Neural cell (in vitro differentiated cells): ENCODE measurements at regions not wholly inside any gene's neighbourhood (a gene's known extent, or its start where the extent isn't known, plus 50 kb on each side); places are given as distances from the start of the nearest gene placed in this dataset.

ENCODE experiments used
- H2AFZ ChIP-seq: fragments of 200-600, 300-800 bp; sonication (generic), shearing (Covaris generic); 2 replicates; pipeline ENCODE4 v1.6.0; 2014; ENCODE audit warnings: low read depth, mild to moderate bottlenecking, antibody characterized with exemption, low read length, moderate library complexity
- H3F3A ChIP-seq: fragments of 200-600 bp; shearing (Covaris generic); 2 replicates; pipeline ENCODE4 v1.6.1; 2016; ENCODE audit warnings: mild to moderate bottlenecking, moderate library complexity, mixed read lengths, antibody characterized with exemption, low read length; ENCODE audit not compliant: insufficient read depth, poor library complexity, severe bottlenecking
- H3K27ac ChIP-seq: fragments of 200-600, 300-800 bp; sonication (generic), shearing (Covaris generic); 2 replicates; pipeline ENCODE4 v1.5.1; 2014; ENCODE audit warnings: mild to moderate bottlenecking, low read length, moderate library complexity
- H3K27me3 ChIP-seq: fragments of 300-800, 200-600 bp; sonication (generic), shearing (Covaris generic); 2 replicates; pipeline ENCODE4 v1.6.0; 2014; ENCODE audit warnings: mild to moderate bottlenecking, low read depth, low read length, moderate library complexity; ENCODE audit not compliant: insufficient read depth
- H3K36me3 ChIP-seq: fragments of 300-800, 200-600 bp; sonication (generic), shearing (Covaris generic); 2 replicates; pipeline ENCODE4 v1.5.1; 2014; ENCODE audit warnings: mild to moderate bottlenecking, antibody characterized with exemption, low read length, moderate library complexity; ENCODE audit not compliant: insufficient read depth
- H3K4me2 ChIP-seq: fragments of 300-800, 200-600 bp; sonication (generic), shearing (Covaris generic); 2 replicates; pipeline ENCODE4 v1.6.0; 2014; ENCODE audit warnings: mild to moderate bottlenecking, low read length
- H3K4me3 ChIP-seq: fragments of 300-800, 200-600 bp; sonication (generic), shearing (Covaris generic); 2 replicates; pipeline ENCODE4 v1.5.1; 2014; ENCODE audit warnings: mild to moderate bottlenecking, low read length, moderate library complexity
- H3K79me2 ChIP-seq: fragments of 200-600 bp; shearing (Covaris generic); replicated peaks from 2 replicates; pipeline ENCODE4 v1.6.0; 2014; ENCODE audit warnings: mild to moderate bottlenecking, low read length, moderate library complexity; ENCODE audit not compliant: insufficient read depth
- H3K9ac ChIP-seq: fragments of 300-800, 200-600 bp; sonication (generic), shearing (Covaris generic); 2 replicates; pipeline ENCODE4 v1.6.1; 2016; ENCODE audit warnings: mild to moderate bottlenecking, low read length, mixed read lengths
- H3K9me2 ChIP-seq: fragments of 200-600 bp; shearing (Covaris generic); 2 replicates; pipeline ENCODE4 v1.6.1; 2016; ENCODE audit warnings: mild to moderate bottlenecking, low read length, mixed read lengths; ENCODE audit not compliant: insufficient read depth
- H3K9me3 ChIP-seq: fragments of 200-600, 300-800 bp; sonication (generic), shearing (Covaris generic); 2 replicates; pipeline ENCODE4 v1.6.1; 2016; ENCODE audit warnings: mild to moderate bottlenecking, mixed run types, low read length, moderate library complexity, mixed read lengths
- H4K20me1 ChIP-seq: fragments of 200-600 bp; shearing (Covaris generic); 2 replicates; pipeline ENCODE4 v1.6.1; 2016; ENCODE audit warnings: mild to moderate bottlenecking, mixed run types; ENCODE audit not compliant: insufficient read depth
- CTCF ChIP-seq: fragments of 450-650 bp; IDR thresholded peaks from 2 replicates; pipeline ENCODE4 v1.5.1; 2014; ENCODE audit warnings: antibody characterized with exemption, mild to moderate bottlenecking, moderate library complexity; ENCODE audit not compliant: poor library complexity, severe bottlenecking
- EP300 ChIP-seq: fragments of 450-650 bp; conservative IDR thresholded peaks from 2 replicates; pipeline ENCODE4 v1.6.1; 2014; ENCODE audit warnings: antibody characterized with exemption, mild to moderate bottlenecking, moderate library complexity; ENCODE audit not compliant: poor library complexity, severe bottlenecking
- EZH2 ChIP-seq: fragments of 200-600, 300-800 bp; shearing (Covaris generic), sonication (generic); IDR thresholded peaks from 2 replicates; pipeline ENCODE4 v1.6.1; 2014; ENCODE audit warnings: antibody characterized with exemption, low read length, borderline replicate concordance, mild to moderate bottlenecking; ENCODE audit not compliant: insufficient read depth, poor library complexity, severe bottlenecking
- MXI1 ChIP-seq: fragments of 450-650 bp; conservative IDR thresholded peaks from 2 replicates; pipeline ENCODE4 v1.6.1; 2014; ENCODE audit warnings: antibody characterized with exemption, mild to moderate bottlenecking; ENCODE audit not compliant: poor library complexity, severe bottlenecking
- POLR2AphosphoS5 ChIP-seq: IDR thresholded peaks from 2 replicates; pipeline ENCODE4 v1.6.1; 2012
- RAD21 ChIP-seq: fragments of 450-650 bp; conservative IDR thresholded peaks from 2 replicates; pipeline ENCODE4 v1.6.1; 2014; ENCODE audit warnings: antibody characterized with exemption, mild to moderate bottlenecking, moderate library complexity
- REST ChIP-seq: IDR thresholded peaks from 2 replicates; pipeline ENCODE4 v1.6.1; 2012; ENCODE audit warnings: borderline replicate concordance
- SMC3 ChIP-seq: fragments of 450-650 bp; conservative IDR thresholded peaks from 2 replicates; pipeline ENCODE4 v1.6.1; 2014; ENCODE audit warnings: antibody characterized with exemption, mild to moderate bottlenecking, moderate library complexity; ENCODE audit not compliant: poor library complexity
- TAF1 ChIP-seq: IDR thresholded peaks from 2 replicates; pipeline ENCODE4 v1.6.1; 2012; ENCODE audit warnings: low read depth

GRCh38 chr10:132135053-132135872 lies 51.5 kb upstream of the DPYSL4 start:
- Histone ChIP-seq H3K4me3 (no peak overlapping the region), H3K9me2 (no peaks in the 10 kb centered on the region), H3K4me2 (no peak overlapping the region), H3K36me3 (no peaks in the 10 kb centered on the region), H3K27ac (no peak overlapping the region), H4K20me1 (no peaks in the 10 kb centered on the region), H3K27me3 (no peaks in the 10 kb centered on the region), H3K79me2 (no peaks in the 10 kb centered on the region), H2AFZ (no peak overlapping the region), H3K9ac (no peak overlapping the region), H3K9me3 (no peaks in the 10 kb centered on the region), H3F3A (no peaks in the 10 kb centered on the region)
- TF ChIP-seq REST = no peak
- TF ChIP-seq RAD21 = no peak
- no peak for TF ChIP-seq CTCF
- no peak for TF ChIP-seq TAF1
- TF ChIP-seq EZH2 = no peak
- TF ChIP-seq SMC3 = no peak
- TF ChIP-seq MXI1 = no peak
- no peak for TF ChIP-seq POLR2AphosphoS5
- TF ChIP-seq EP300 = no peak

GRCh38 chr10:132136097-132136521 lies 50.6 kb upstream of the DPYSL4 start:
- Histone ChIP-seq H2AFZ (no peak overlapping the region), H3F3A (no peaks in the 10 kb centered on the region), H3K9me3 (no peaks in the 10 kb centered on the region), H3K4me2 (no peak overlapping the region), H3K27ac (no peak overlapping the region), H3K79me2 (no peaks in the 10 kb centered on the region), H3K9ac (no peak overlapping the region), H3K9me2 (no peaks in the 10 kb centered on the region), H3K36me3 (no peaks in the 10 kb centered on the region), H3K27me3 (no peaks in the 10 kb centered on the region), H4K20me1 (no peaks in the 10 kb centered on the region), H3K4me3 (no peak overlapping the region)
- no peak for TF ChIP-seq POLR2AphosphoS5
- TF ChIP-seq EZH2 = no peak
- TF ChIP-seq EP300 = no peak
- no peak for TF ChIP-seq TAF1
